Endothelial cell of umbilical vein (primary cell): ENCODE measurements at regions not wholly inside any gene's neighbourhood (a gene's known extent, or its start where the extent isn't known, plus 50 kb on each side); places are given as distances from the start of the nearest gene placed in this dataset.

ENCODE experiments used
- BruUV-seq: library from RNA; stranded (reverse); fragments of 400-500 nt; replicated peaks from 2 replicates; lab custom pipeline; 2021; lab: Mats Ljungman, UMichigan
- CTCF ChIA-PET: fragments of 300-600, 350-600 bp; sonication (Branson Sonifier 250); formaldehyde crosslinking; loops from one replicate; lab custom pipeline; 2021; ENCODE audit warnings: antibody characterized with exemption, inconsistent platforms; lab: Charles Lee
- POLR2A ChIA-PET: fragments of 300-600, 350-600 bp; sonication (Branson Sonifier 250); formaldehyde crosslinking; loops from one replicate; lab custom pipeline; 2021; ENCODE audit warnings: antibody characterized with exemption, inconsistent platforms; lab: Charles Lee
- DNase-seq: peaks from one replicate; pipeline ENCODE4 v3.0.0-alpha.2; 2011; ENCODE audit warnings: low read depth, low spot score
- FAIRE-seq: peaks from 2 replicates; lab custom pipeline; 2011; peaks lifted over from hg19 to GRCh38; lab: Jason Lieb, UNC
- H2AFZ ChIP-seq: 2 replicates; pipeline ENCODE4 v1.6.0; 2012; ENCODE audit warnings: low read depth, low read length, control low read depth, inconsistent platforms
- H3K27ac ChIP-seq: 2 replicates; pipeline ENCODE4 v1.5.1; 2011; ENCODE audit warnings: low read depth, mild to moderate bottlenecking, control low read depth, low read length, moderate library complexity; ENCODE audit not compliant: insufficient read depth
- H3K27me3 ChIP-seq, 2 experiments: 2 replicates each; pipeline versions ENCODE4 v1.6.0 to v1.6.1; 2011; ENCODE audit warnings: low read length in 2 of 2, mixed read lengths in 1 of 2; ENCODE audit not compliant: control insufficient read depth in 2 of 2, insufficient read depth in 2 of 2
- H3K36me3 ChIP-seq, 2 experiments: 2 replicates in 1 of 2; 3 replicates in 1 of 2; pipeline ENCODE4 v1.5.1; 2011; ENCODE audit warnings: low read length in 2 of 2, mild to moderate bottlenecking in 1 of 2, moderate library complexity in 1 of 2; ENCODE audit not compliant: control insufficient read depth in 2 of 2, insufficient read depth in 2 of 2; ENCODE audit errors: extremely low read depth in 1 of 2
- H3K4me1 ChIP-seq: 3 replicates; pipeline ENCODE4 v1.5.1; 2011; ENCODE audit warnings: mild to moderate bottlenecking, low read length; ENCODE audit not compliant: control insufficient read depth, insufficient read depth; ENCODE audit errors: extremely low read depth
- H3K4me2 ChIP-seq: 2 replicates; pipeline ENCODE4 v1.6.1; 2011; ENCODE audit warnings: low read length, control low read depth, mixed read lengths; ENCODE audit not compliant: insufficient read depth
- H3K4me3 ChIP-seq, 3 experiments: fragments of 200-600 bp in 1 of 3; sonication (generic), shearing (Covaris generic) in 1 of 3; replicated peaks in 1 of 3; 2 replicates each; pipeline ENCODE4 v1.5.1; 2011 to 2016; ENCODE audit warnings: control low read depth in 3 of 3, low read length in 3 of 3, mild to moderate bottlenecking in 2 of 3, inconsistent platforms in 1 of 3, low read depth in 1 of 3, moderate library complexity in 1 of 3; ENCODE audit not compliant: insufficient read depth in 1 of 3
- H3K79me2 ChIP-seq: 2 replicates; pipeline ENCODE4 v1.6.0; 2012; ENCODE audit warnings: low read length, inconsistent platforms; ENCODE audit not compliant: control insufficient read depth, insufficient read depth
- H3K9ac ChIP-seq: replicated peaks from 2 replicates; pipeline ENCODE3; 2011; ENCODE audit warnings: low read length, control low read depth; ENCODE audit not compliant: insufficient read depth; ENCODE audit errors: extremely low read depth
- H3K9me1 ChIP-seq: replicated peaks from 3 replicates; pipeline ENCODE4 v1.6.0; 2011; ENCODE audit warnings: mild to moderate bottlenecking, low read length; ENCODE audit not compliant: control insufficient read depth, insufficient read depth; ENCODE audit errors: extremely low read depth
- H3K9me3 ChIP-seq: replicated peaks from 2 replicates; pipeline ENCODE4 v1.5.1; 2012; ENCODE audit warnings: low read length, inconsistent platforms; ENCODE audit not compliant: control insufficient read depth, insufficient read depth
- H4K20me1 ChIP-seq: replicated peaks from 2 replicates; pipeline ENCODE3; 2011; ENCODE audit warnings: mild to moderate bottlenecking, low read length; ENCODE audit not compliant: control insufficient read depth, insufficient read depth; ENCODE audit errors: extremely low read depth
- EZH2 ChIP-seq: IDR thresholded peaks from 2 replicates; pipeline ENCODE4 v1.6.1; 2012; ENCODE audit warnings: borderline replicate concordance, low read depth, mild to moderate bottlenecking, moderate library complexity, low read length, inconsistent platforms; ENCODE audit not compliant: severe bottlenecking
- FOS ChIP-seq: IDR thresholded peaks from 2 replicates; pipeline ENCODE4 v1.6.1; 2011; ENCODE audit warnings: mild to moderate bottlenecking, low read length, moderate library complexity, borderline replicate concordance; ENCODE audit not compliant: insufficient read depth
- GATA2 ChIP-seq: IDR thresholded peaks from 2 replicates; pipeline ENCODE4 v1.7.0; 2011; ENCODE audit warnings: low read depth, mild to moderate bottlenecking, moderate library complexity, mixed read lengths, low read length; ENCODE audit not compliant: insufficient read length, insufficient read depth
- JUN ChIP-seq: IDR thresholded peaks from 2 replicates; pipeline ENCODE4 v1.6.1; 2011; ENCODE audit warnings: borderline replicate concordance, low read depth; ENCODE audit not compliant: insufficient read length, insufficient read depth
- MYC ChIP-seq: IDR thresholded peaks from one replicate; pipeline ENCODE4 v1.6.1; 2011; ENCODE audit warnings: mild to moderate bottlenecking, low read depth, low read length
- POLR2A ChIP-seq: IDR thresholded peaks from 2 replicates; pipeline ENCODE4 v1.6.1; 2012; ENCODE audit warnings: low read depth, mild to moderate bottlenecking, control low read depth, low read length
- POLR2AphosphoS5 ChIP-seq: IDR thresholded peaks from 2 replicates; pipeline ENCODE4 v1.6.1; 2012; ENCODE audit warnings: low read depth, mild to moderate bottlenecking, control low read depth, low read length, moderate library complexity; ENCODE audit not compliant: insufficient read depth
- dilution Hi-C: fragments of 300-500 bp; cut with MboI; formaldehyde crosslinking; loops from one replicate; pipeline ENCODE4 v1.15.0; 2019; ENCODE audit warnings: low sequenced_read_pairs; ENCODE audit not compliant: extremely low pct_ligation_motif_present
- intact Hi-C: fragments of 100-400 bp; cut with micrococcal nuclease; formaldehyde crosslinking; loops from one replicate; pipeline ENCODE4 v1.10.0; 2022
- TF ChIP-seq, protein P1 (sequence below), 2 donors: IDR thresholded peaks; 1 replicate in 1 of 2; 2 replicates in 1 of 2; pipeline ENCODE4 v1.5.1; 2011; ENCODE audit warnings: low read length in 2 of 2, mild to moderate bottlenecking in 2 of 2, moderate library complexity in 2 of 2, control low read depth in 1 of 2, inconsistent platforms in 1 of 2, low read depth in 1 of 2; ENCODE audit not compliant: insufficient read depth in 1 of 2; ENCODE audit errors: extremely low read depth in 1 of 2
- TF ChIP-seq, protein P2 (sequence below): IDR thresholded peaks from 2 replicates; pipeline ENCODE4 v1.6.1; 2011; ENCODE audit not compliant: insufficient read depth, insufficient read length

DNA sequence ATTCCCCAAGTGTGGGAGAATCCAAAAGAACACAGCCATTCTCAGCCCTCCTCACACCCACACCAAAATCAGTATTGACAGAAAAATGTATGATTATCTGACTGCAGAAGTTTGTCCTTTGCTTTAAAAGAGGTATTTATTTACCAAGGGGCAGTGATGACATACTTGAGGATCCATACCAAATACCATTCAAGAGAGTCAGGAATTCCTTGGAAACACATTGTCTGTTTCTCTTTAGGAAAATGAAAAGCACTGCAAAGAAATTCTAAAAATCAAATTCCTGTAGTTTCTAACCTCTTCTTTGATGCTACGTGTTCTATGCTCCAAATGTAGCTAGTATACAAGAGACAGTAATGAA is 509.6 kb upstream of the CXADR start:
- no peaks in the 10 kb centered on the region for H3K79me2 ChIP-seq
- DNase-seq: no peak
- no peaks in the 10 kb centered on the region for H3K9me3 ChIP-seq
- H3K9me1 ChIP-seq: no peaks in the 10 kb centered on the region
- H3K27me3 ChIP-seq: no peaks in the 10 kb centered on the region
- FAIRE-seq: no peak
- no peak overlapping the region for H3K9ac ChIP-seq
- H3K4me1 ChIP-seq: no peaks in the 10 kb centered on the region
- H4K20me1 ChIP-seq: no peaks in the 10 kb centered on the region
- intact Hi-C loops (no loop called here), dilution Hi-C loops (no loop called here)
- TF ChIP-seq, protein P1, sequence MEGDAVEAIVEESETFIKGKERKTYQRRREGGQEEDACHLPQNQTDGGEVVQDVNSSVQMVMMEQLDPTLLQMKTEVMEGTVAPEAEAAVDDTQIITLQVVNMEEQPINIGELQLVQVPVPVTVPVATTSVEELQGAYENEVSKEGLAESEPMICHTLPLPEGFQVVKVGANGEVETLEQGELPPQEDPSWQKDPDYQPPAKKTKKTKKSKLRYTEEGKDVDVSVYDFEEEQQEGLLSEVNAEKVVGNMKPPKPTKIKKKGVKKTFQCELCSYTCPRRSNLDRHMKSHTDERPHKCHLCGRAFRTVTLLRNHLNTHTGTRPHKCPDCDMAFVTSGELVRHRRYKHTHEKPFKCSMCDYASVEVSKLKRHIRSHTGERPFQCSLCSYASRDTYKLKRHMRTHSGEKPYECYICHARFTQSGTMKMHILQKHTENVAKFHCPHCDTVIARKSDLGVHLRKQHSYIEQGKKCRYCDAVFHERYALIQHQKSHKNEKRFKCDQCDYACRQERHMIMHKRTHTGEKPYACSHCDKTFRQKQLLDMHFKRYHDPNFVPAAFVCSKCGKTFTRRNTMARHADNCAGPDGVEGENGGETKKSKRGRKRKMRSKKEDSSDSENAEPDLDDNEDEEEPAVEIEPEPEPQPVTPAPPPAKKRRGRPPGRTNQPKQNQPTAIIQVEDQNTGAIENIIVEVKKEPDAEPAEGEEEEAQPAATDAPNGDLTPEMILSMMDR (IDR thresholded peaks at IDR 0.05; ENCODE audit: extremely low read depth in 1 of 2, insufficient read depth in 1 of 2, low read depth in 1 of 2, low read length in 2 of 2): no peak
- no peak for TF ChIP-seq POLR2A
- TF ChIP-seq EZH2: no peak
- TF ChIP-seq FOS: no peak
- no peak for TF ChIP-seq GATA2
- TF ChIP-seq, protein P2, sequence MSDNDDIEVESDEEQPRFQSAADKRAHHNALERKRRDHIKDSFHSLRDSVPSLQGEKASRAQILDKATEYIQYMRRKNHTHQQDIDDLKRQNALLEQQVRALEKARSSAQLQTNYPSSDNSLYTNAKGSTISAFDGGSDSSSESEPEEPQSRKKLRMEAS: no peak
- TF ChIP-seq MYC: no peak
- no peak for TF ChIP-seq JUN
- no peak for TF ChIP-seq POLR2AphosphoS5
- no peak overlapping the region for H3K27ac ChIP-seq
- BruUV-seq: no TSS peak
- H3K4me2 ChIP-seq: no peak overlapping the region
- H2AFZ ChIP-seq: no peak overlapping the region
- no peak overlapping the region for H3K4me3 ChIP-seq
- ChIA-PET POLR2A (no interaction called here), CTCF (interaction anchor here (0.8 kb wide), 1 partner anchor 10 kb away, joined by 3 read pairs; no protein-coding TSS in a partner anchor)
- no peaks in the 10 kb centered on the region for H3K36me3 ChIP-seq
